T-helper 22 cell (primary cell): ENCODE measurements at regions not wholly inside any gene's neighbourhood (a gene's known extent, or its start where the extent isn't known, plus 50 kb on each side); places are given as distances from the start of the nearest gene placed in this dataset.

ENCODE experiments used
- DNase-seq: peaks from one replicate; pipeline ENCODE4 v3.0.0-alpha.2; 2020; ENCODE audit warnings: low read depth

- DNase-seq: peak; percentile 54
These were observed 129.2 kb downstream of the HFE start for GRCh38 chr6:26216359-26216885.

- peak; percentile 58 for DNase-seq
These were observed 129.9 kb downstream of the HFE start for GRCh38 chr6:26216886-26217713.

- no peak for DNase-seq
These were observed 130.5 kb downstream of the HFE start for GRCh38 chr6:26217714-26218075.

- DNase-seq: no peak
These were observed 131.6 kb downstream of the HFE start for GRCh38 chr6:26218824-26219223.

- no peak for DNase-seq
These were observed 133.1 kb downstream of the HFE start for GRCh38 chr6:26220145-26220970.

GRCh38 chr6:26221186-26221585, 134.0 kb downstream of the HFE start:
- no peak for DNase-seq

GRCh38 chr6:26222571-26222970, 135.3 kb downstream of the HFE start:
- no peak for DNase-seq

GRCh38 chr6:26223228-26223627, 136.0 kb downstream of the HFE start:
- DNase-seq: no peak

- peak; percentile 53 for DNase-seq
These were observed 136.7 kb downstream of the HFE start for GRCh38 chr6:26223650-26224546.

GRCh38 chr6:26224547-26224912, 137.3 kb downstream of the HFE start:
- no peak for DNase-seq

GRCh38 chr6:26224940-26225847, 138.0 kb downstream of the HFE start:
- no peak for DNase-seq

- DNase-seq: no peak
These were observed 138.8 kb downstream of the HFE start for GRCh38 chr6:26225848-26226578.

GRCh38 chr6:26226579-26226967, 138.4 kb upstream of the BTN3A2 start:
- DNase-seq: no peak

- DNase-seq: no peak
These were observed 134.6 kb upstream of the BTN3A2 start for GRCh38 chr6:26230351-26230750.

- no peak for DNase-seq
These were observed 133.9 kb upstream of the BTN3A2 start for GRCh38 chr6:26231006-26231587.

GRCh38 chr6:26232306-26232939, 132.6 kb upstream of the BTN3A2 start:
- DNase-seq: no peak

GRCh38 chr6:26232940-26233648, 131.9 kb upstream of the BTN3A2 start:
- DNase-seq: no peak

- DNase-seq: peak; percentile 50
These were observed 131.2 kb upstream of the BTN3A2 start for GRCh38 chr6:26233649-26234420.
